K562 (cell line): ENCODE measurements at regions not wholly inside any gene's neighbourhood (a gene's known extent, or its start where the extent isn't known, plus 50 kb on each side); places are given as distances from the start of the nearest gene placed in this dataset.

Experiments used
- ATAC-seq: fragments of 200-7000 bp; cut with Tn5 transposase; 3 replicates; pipeline ENCODE4 v1.9.1; 2020; ENCODE audit warnings: moderate library complexity
- BruUV-seq: library from RNA; stranded (reverse); fragments of 400-500 nt; replicated peaks from 2 replicates; lab custom pipeline; 2021; lab: Mats Ljungman, UMichigan
- CTCF ChIA-PET: fragments of 300-600 bp; formaldehyde crosslinking; extraction: SDS; loops from one replicate; lab custom pipeline; 2021; ENCODE audit warnings: low intra/inter-chr PET ratio; lab: Yijun Ruan, JAX
- POLR2A ChIA-PET: fragments of 300-600, 350-650 bp; sonication (Branson Sonifier 250); formaldehyde crosslinking; extraction: SDS; loops from one replicate; lab custom pipeline; 2021; ENCODE audit warnings: antibody characterized with exemption, inconsistent platforms; lab: Yijun Ruan, JAX
- DNase-seq, 4 experiments: peaks; one replicate each; pipeline versions ENCODE4 v3.0.0 to v3.0.0-alpha.2; 2011 to 2018; ENCODE audit warnings: low spot score in 3 of 4, mixed read lengths in 3 of 4; ENCODE audit errors: extremely low read depth in 1 of 4
- FAIRE-seq: peaks from 2 replicates; lab custom pipeline; 2011; peaks lifted over from hg19 to GRCh38; lab: Jason Lieb, UNC
- H2AFZ ChIP-seq: 2 replicates; pipeline ENCODE4 v1.6.0; 2011; ENCODE audit warnings: low read depth, low read length, control low read depth, inconsistent platforms
- H3K27ac ChIP-seq: fragments of 200-600 bp; 3 replicates; pipeline ENCODE4 v1.8.0; 2011; ENCODE audit warnings: low read depth, mild to moderate bottlenecking, control low read depth, inconsistent platforms, low read length, moderate library complexity, mixed read lengths; ENCODE audit errors: extremely low read depth
- H3K27me3 ChIP-seq, 2 experiments: fragments of 300-600 bp in 1 of 2; 2 replicates in 1 of 2; 3 replicates in 1 of 2; pipeline versions ENCODE4 v1.6.0 to v1.8.0; 2011; ENCODE audit warnings: inconsistent platforms in 2 of 2, low read length in 2 of 2, mild to moderate bottlenecking in 1 of 2, mixed read lengths in 1 of 2, moderate library complexity in 1 of 2; ENCODE audit not compliant: control insufficient read depth in 2 of 2, insufficient read depth in 2 of 2
- H3K36me3 ChIP-seq: fragments of 300-600 bp; 3 replicates; pipeline ENCODE4 v1.8.0; 2011; ENCODE audit warnings: mild to moderate bottlenecking, low read length, inconsistent platforms; ENCODE audit not compliant: control insufficient read depth, insufficient read depth
- H3K4me1 ChIP-seq, 2 experiments: fragments of 200-600 bp in 1 of 2; replicated peaks in 1 of 2; 2 replicates in 1 of 2; 3 replicates in 1 of 2; pipeline versions ENCODE4 v1.5.1 to v1.8.0; 2011; ENCODE audit warnings: inconsistent platforms in 2 of 2, low read length in 2 of 2, mild to moderate bottlenecking in 1 of 2, mixed read lengths in 1 of 2, moderate library complexity in 1 of 2; ENCODE audit not compliant: control insufficient read depth in 2 of 2, insufficient read depth in 2 of 2
- H3K4me2 ChIP-seq: 2 replicates; pipeline ENCODE4 v1.6.1; 2011; ENCODE audit warnings: low read length, control low read depth, inconsistent platforms, mixed read lengths; ENCODE audit not compliant: insufficient read depth
- H3K4me3 ChIP-seq: fragments of 200-600 bp; sonication (generic), shearing (Covaris generic); 2 replicates; pipeline ENCODE4 v1.5.1; 2016; ENCODE audit warnings: control low read depth, inconsistent platforms
- H3K79me2 ChIP-seq: fragments of 200-600 bp; 3 replicates; pipeline ENCODE4 v1.8.0; 2011; ENCODE audit warnings: low read length, inconsistent platforms; ENCODE audit not compliant: control insufficient read depth, insufficient read depth
- H3K9ac ChIP-seq, 2 experiments: 2 replicates each; pipeline versions ENCODE4 v1.6.0 to v1.6.1; 2011; ENCODE audit warnings: low read depth in 2 of 2, low read length in 2 of 2, control low read depth in 1 of 2, inconsistent platforms in 1 of 2, mild to moderate bottlenecking in 1 of 2, mixed read lengths in 1 of 2; ENCODE audit not compliant: insufficient read depth in 1 of 2
- H3K9me1 ChIP-seq: one replicate; pipeline ENCODE4 v1.6.0; 2011; ENCODE audit warnings: inconsistent platforms, mild to moderate bottlenecking, low read length, moderate library complexity; ENCODE audit not compliant: control insufficient read depth, insufficient read depth
- H3K9me3 ChIP-seq: replicated peaks from 2 replicates; pipeline ENCODE4 v1.5.1; 2011; ENCODE audit warnings: low read depth, low read length, inconsistent platforms; ENCODE audit not compliant: control insufficient read depth, insufficient read depth
- H4K20me1 ChIP-seq: replicated peaks from 2 replicates; pipeline ENCODE4 v1.6.1; 2011; ENCODE audit warnings: low read length, inconsistent platforms, mixed read lengths; ENCODE audit not compliant: control insufficient read depth, insufficient read depth
- DMBX1 ChIP-seq: fragments of 250-450 bp; sonication (Bioruptor Pico); IDR thresholded peaks from 2 replicates; pipeline ENCODE4 v1.8.0; 2022; ENCODE audit warnings: inconsistent platforms, mild to moderate bottlenecking, moderate library complexity, borderline replicate concordance
- ESRRB ChIP-seq: fragments of 250-450 bp; sonication (Bioruptor Pico); IDR thresholded peaks from 2 replicates; pipeline ENCODE4 v1.5.0; 2020; ENCODE audit warnings: mild to moderate bottlenecking, moderate library complexity, borderline replicate concordance
- GMEB1 ChIP-seq: fragments of 250-450 bp; sonication (Bioruptor Pico); IDR thresholded peaks from 2 replicates; pipeline ENCODE4 v1.4.0; 2020; ENCODE audit warnings: mild to moderate bottlenecking
- MCM5 ChIP-seq: fragments of 450-650 bp; IDR thresholded peaks from 2 replicates; pipeline ENCODE4 v1.6.1; 2016; ENCODE audit warnings: low read depth
- PPARD ChIP-seq: fragments of 250-450 bp; sonication (Bioruptor Pico); IDR thresholded peaks from 2 replicates; pipeline ENCODE4 v1.8.0; 2022; ENCODE audit warnings: inconsistent platforms, mild to moderate bottlenecking, moderate library complexity
- RHOXF2B ChIP-seq: fragments of 250-450 bp; sonication (Bioruptor Pico); conservative IDR thresholded peaks from 2 replicates; pipeline ENCODE4 v1.5.1; 2021
- SMC3 ChIP-seq: conservative IDR thresholded peaks from 2 replicates; pipeline ENCODE4 v1.6.1; 2011; ENCODE audit warnings: low read depth, low read length, improper control_type of control experiment; ENCODE audit not compliant: insufficient read depth
- SRSF3 ChIP-seq: fragments of 200-400 bp; formaldehyde crosslinking; IDR thresholded peaks from 2 replicates; pipeline ENCODE4 v1.6.1; 2016; ENCODE audit warnings: mild to moderate bottlenecking, low read length, moderate library complexity; ENCODE audit not compliant: insufficient read depth
- ZNF639 ChIP-seq, 2 experiments: fragments of 200-800 bp in 1 of 2; sonication (Bioruptor generic) in 1 of 2; sonication (generic) in 1 of 2; formaldehyde crosslinking in 1 of 2; IDR thresholded peaks in 1 of 2; conservative IDR thresholded peaks in 1 of 2; 2 replicates each; pipeline versions ENCODE4 v1.5.0 to v1.6.1; 2016 to 2020; ENCODE audit warnings: missing compliant biosample characterization in 1 of 2, missing genetic modification characterization in 1 of 2, missing genetic modification reagents in 1 of 2
- ZSCAN29 ChIP-seq: fragments of 450-650 bp; IDR thresholded peaks from 2 replicates; pipeline ENCODE4 v1.6.1; 2017
- WGBS: fragments of 100-300 bp; shearing (Covaris generic); methylation state at CpG from one replicate; pipeline ENCODE4 v1.1.6; 2016; ENCODE audit warnings: low coverage, mixed read lengths; ENCODE audit not compliant: insufficient coverage; ENCODE audit errors: missing lambda C conversion rate; 5-methylcytosine and 5-hydroxymethylcytosine counted together
- in situ Hi-C: fragments of 300-500 bp; cut with MboI; formaldehyde crosslinking; loops from 4 replicates; pipeline ENCODE4 v1.15.0; 2018; ENCODE audit warnings: inconsistent platforms, mixed read lengths
- intact Hi-C: fragments of 100-400 bp; cut with micrococcal nuclease; formaldehyde crosslinking; loops from 2 replicates; pipeline ENCODE4 v1.14.2; 2022
- TF ChIP-seq, protein P1 (sequence below): sonication (generic); formaldehyde crosslinking; IDR thresholded peaks from 2 replicates; pipeline ENCODE4 v1.8.0; 2022; ENCODE audit warnings: missing genetic modification reagents, mild to moderate bottlenecking, borderline replicate concordance
- TF ChIP-seq, protein P2 (sequence below): sonication (generic); formaldehyde crosslinking; IDR thresholded peaks from 2 replicates; pipeline ENCODE4 v1.8.0; 2022; ENCODE audit warnings: mild to moderate bottlenecking, missing genetic modification reagents, borderline replicate concordance
- TF ChIP-seq, protein P3 (sequence below): fragments of 450-650 bp; IDR thresholded peaks from 2 replicates; pipeline ENCODE4 v1.6.1; 2016; ENCODE audit warnings: low read depth, mild to moderate bottlenecking, moderate library complexity

DNA sequence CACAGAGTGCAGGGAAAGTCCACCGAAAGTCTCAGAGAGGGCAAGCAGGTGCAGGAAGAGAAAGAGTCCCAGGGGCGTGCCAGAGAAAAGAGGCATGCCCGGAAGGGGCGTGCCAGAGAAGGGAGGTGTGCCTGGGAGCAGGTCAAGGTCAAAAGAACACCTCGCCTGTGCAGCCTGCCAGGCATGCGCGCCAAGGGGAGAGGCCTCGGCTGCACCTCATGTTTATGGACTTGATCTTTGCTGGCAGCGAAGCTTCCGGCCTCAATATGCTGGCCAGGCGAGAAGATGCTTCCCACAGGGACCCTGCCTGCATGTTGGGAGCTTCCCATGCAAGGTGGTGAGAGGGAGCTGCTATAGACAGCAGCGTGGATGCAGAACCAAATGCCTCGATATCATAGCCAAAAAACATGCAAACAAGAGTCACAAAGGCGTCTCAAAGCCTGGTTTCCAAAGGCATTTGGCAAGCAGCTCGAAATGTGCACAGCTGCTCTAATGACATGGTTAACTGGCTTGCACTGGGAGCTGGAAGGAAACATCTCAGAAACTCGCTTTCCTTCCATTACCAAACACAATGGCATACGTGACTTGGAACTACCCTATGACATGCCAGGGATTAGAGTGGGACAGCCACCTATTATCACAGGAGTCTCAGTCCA lies 192.5 kb upstream of the PPP2R2D start:
- Histone ChIP-seq H3K79me2 (no peaks in the 10 kb centered on the region), H3K9me1 (no peaks in the 10 kb centered on the region), H2AFZ (no peak overlapping the region), H3K27me3 (peaks cover 0 to 19% of the 10 kb centered on the region in 2 experiments; a peak in 1 of 5 replicates), H3K4me2 (no peak overlapping the region), H3K4me3 (no peak overlapping the region), H3K4me1 (no peaks in the 10 kb centered on the region), H3K9me3 (no peaks in the 10 kb centered on the region), H3K27ac (no peak overlapping the region), H3K9ac (no peak overlapping the region), H4K20me1 (no peaks in the 10 kb centered on the region), H3K36me3 (no peaks in the 10 kb centered on the region)
- ChIA-PET POLR2A (no interaction called here), CTCF (no interaction called here)
- ATAC-seq = no peak
- FAIRE-seq = no peak
- no peak for TF ChIP-seq MCM5
- no peak for TF ChIP-seq ZNF639 (CRISPR knock-in tag; conservative IDR thresholded peaks at IDR 0.05 in 1 of 2, IDR thresholded peaks at IDR 0.05 in 1 of 2)
- TF ChIP-seq, protein P1, sequence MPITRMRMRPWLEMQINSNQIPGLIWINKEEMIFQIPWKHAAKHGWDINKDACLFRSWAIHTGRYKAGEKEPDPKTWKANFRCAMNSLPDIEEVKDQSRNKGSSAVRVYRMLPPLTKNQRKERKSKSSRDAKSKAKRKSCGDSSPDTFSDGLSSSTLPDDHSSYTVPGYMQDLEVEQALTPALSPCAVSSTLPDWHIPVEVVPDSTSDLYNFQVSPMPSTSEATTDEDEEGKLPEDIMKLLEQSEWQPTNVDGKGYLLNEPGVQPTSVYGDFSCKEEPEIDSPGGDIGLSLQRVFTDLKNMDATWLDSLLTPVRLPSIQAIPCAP = no peak
- TF ChIP-seq PPARD (CRISPR knock-in tag) = no peak
- no peak for TF ChIP-seq RHOXF2B (CRISPR knock-in tag)
- no peak for TF ChIP-seq ESRRB
- no peak for TF ChIP-seq GMEB1
- TF ChIP-seq, protein P2, sequence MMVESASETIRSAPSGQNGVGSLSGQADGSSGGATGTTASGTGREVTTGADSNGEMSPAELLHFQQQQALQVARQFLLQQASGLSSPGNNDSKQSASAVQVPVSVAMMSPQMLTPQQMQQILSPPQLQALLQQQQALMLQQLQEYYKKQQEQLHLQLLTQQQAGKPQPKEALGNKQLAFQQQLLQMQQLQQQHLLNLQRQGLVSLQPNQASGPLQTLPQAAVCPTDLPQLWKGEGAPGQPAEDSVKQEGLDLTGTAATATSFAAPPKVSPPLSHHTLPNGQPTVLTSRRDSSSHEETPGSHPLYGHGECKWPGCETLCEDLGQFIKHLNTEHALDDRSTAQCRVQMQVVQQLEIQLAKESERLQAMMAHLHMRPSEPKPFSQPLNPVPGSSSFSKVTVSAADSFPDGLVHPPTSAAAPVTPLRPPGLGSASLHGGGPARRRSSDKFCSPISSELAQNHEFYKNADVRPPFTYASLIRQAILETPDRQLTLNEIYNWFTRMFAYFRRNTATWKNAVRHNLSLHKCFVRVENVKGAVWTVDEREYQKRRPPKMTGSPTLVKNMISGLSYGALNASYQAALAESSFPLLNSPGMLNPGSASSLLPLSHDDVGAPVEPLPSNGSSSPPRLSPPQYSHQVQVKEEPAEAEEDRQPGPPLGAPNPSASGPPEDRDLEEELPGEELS (CRISPR knock-in tag) = no peak
- TF ChIP-seq SMC3 = no peak
- TF ChIP-seq, protein P3, sequence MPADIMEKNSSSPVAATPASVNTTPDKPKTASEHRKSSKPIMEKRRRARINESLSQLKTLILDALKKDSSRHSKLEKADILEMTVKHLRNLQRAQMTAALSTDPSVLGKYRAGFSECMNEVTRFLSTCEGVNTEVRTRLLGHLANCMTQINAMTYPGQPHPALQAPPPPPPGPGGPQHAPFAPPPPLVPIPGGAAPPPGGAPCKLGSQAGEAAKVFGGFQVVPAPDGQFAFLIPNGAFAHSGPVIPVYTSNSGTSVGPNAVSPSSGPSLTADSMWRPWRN = no peak
- no peak for TF ChIP-seq DMBX1 (CRISPR knock-in tag)
- TF ChIP-seq ZSCAN29 = no peak
- no peak for TF ChIP-seq SRSF3
- 8% methylated on average over 15 of the region's 17 CpGs for WGBS
- DNase-seq = no peak
- BruUV-seq = no TSS peak
- intact Hi-C loops = no loop called here
- in situ Hi-C loops = no loop called here
